ENCODE measurements at regions not wholly inside any gene's neighbourhood (a gene's known extent, or its start where the extent isn't known, plus 50 kb on each side); places are given as distances from the start of the nearest gene placed in this dataset.

- TF ChIP-seq CTCF (conservative IDR thresholded peaks at IDR 0.05; ENCODE audit: low read depth, low read length), result no peak
- TF ChIP-seq EZH2phosphoT487 (IDR thresholded peaks at IDR 0.05; ENCODE audit: borderline replicate concordance, low read length), result no peak
- no peak for TF ChIP-seq EZH2 (IDR thresholded peaks at IDR 0.05; ENCODE audit: low read length, unreplicated experiment)
- Histone ChIP-seq H3K27ac (ENCODE audit: low read length) (no peak overlapping the region), H3K9me2 (replicated peaks; ENCODE audit: low read length) (no peaks in the 10 kb centered on the region), H3K4me3 (ENCODE audit: low read length) (no peak overlapping the region), H3K4me1 (ENCODE audit: insufficient read depth, low read length) (no peaks in the 10 kb centered on the region; the same call in 1 of the 2 replicates), H3K79me2 (ENCODE audit: low read length) (no peaks in the 10 kb centered on the region), H4K20me1 (ENCODE audit: low read length) (no peaks in the 10 kb centered on the region), H3K36me3 (ENCODE audit: low read depth, low read length) (no peaks in the 10 kb centered on the region), H3K9ac (ENCODE audit: low read length) (no peak overlapping the region), H3K27me3 (ENCODE audit: low read length) (no peaks in the 10 kb centered on the region), H2AFZ (ENCODE audit: low read length) (no peak overlapping the region), H3K9me3 (ENCODE audit: low read length) (no peaks in the 10 kb centered on the region), H3K4me2 (ENCODE audit: low read length) (no peak overlapping the region), H3F3A (ENCODE audit: low read length, unreplicated experiment) (no peaks in the 10 kb centered on the region)
- CTCF ChIA-PET, result no interaction called here
- ATAC-seq (no peak), DNase-seq (no peak)
- intact Hi-C loops (cut with micrococcal nuclease), result no loop called here
- no TSS peak for BruUV-seq (replicated peaks)
- POLR2A ChIA-PET (ENCODE audit: unreplicated experiment), result no interaction called here
Observed at GRCh38 chr5:35482167-35482755, 135.4 kb upstream of the SPEF2 start.

GRCh38 chr5:35478856-35479682 is 138.6 kb upstream of the SPEF2 start:
- H3K27ac ChIP-seq (ENCODE audit: low read length), result no peak overlapping the region
- peak overlapping the region; percentile 87 for H3K4me2 ChIP-seq (ENCODE audit: low read length)
- TF ChIP-seq EZH2phosphoT487 (IDR thresholded peaks at IDR 0.05; ENCODE audit: borderline replicate concordance, low read length) (no peak), CTCF (conservative IDR thresholded peaks at IDR 0.05; ENCODE audit: low read depth, low read length) (no peak), EZH2 (IDR thresholded peaks at IDR 0.05; ENCODE audit: low read length, unreplicated experiment) (no peak)
- 0 out of 2 replicates have a peak overlapping the region, but pooled peaks have one; percentile 16 for H3K9ac ChIP-seq (ENCODE audit: low read length)
- ChIA-PET CTCF (interaction anchor here (0.5 to 0.6 kb wide), 2 partner anchors 208 to 211 kb away, joined by 3 to 4 read pairs; no protein-coding TSS in a partner anchor), POLR2A (ENCODE audit: unreplicated experiment) (no interaction called here)
- peak overlapping the region; percentile 90 for H2AFZ ChIP-seq (ENCODE audit: low read length)
- no peaks in the 10 kb centered on the region; the same call in 1 of the 2 replicates for H3K4me1 ChIP-seq (ENCODE audit: insufficient read depth, low read length)
- intact Hi-C loops (cut with micrococcal nuclease), result loop anchor here (1.0 kb wide), 1 partner anchor 447 kb away; no protein-coding TSS in a partner anchor
- peak overlapping the region; percentile 70 for H3K4me3 ChIP-seq (ENCODE audit: low read length)
- no peaks in the 10 kb centered on the region for H3K9me3 ChIP-seq (ENCODE audit: low read length)
- H3K9me2 ChIP-seq (replicated peaks; ENCODE audit: low read length), result no peaks in the 10 kb centered on the region
- H4K20me1 ChIP-seq (ENCODE audit: low read length), result no peaks in the 10 kb centered on the region
- ATAC-seq (peak; percentile 73), DNase-seq (peak; percentile 36)
- no peaks in the 10 kb centered on the region for H3F3A ChIP-seq (ENCODE audit: low read length, unreplicated experiment)
- H3K79me2 ChIP-seq (ENCODE audit: low read length), result no peaks in the 10 kb centered on the region
- peaks cover 18% of the 10 kb centered on the region for H3K27me3 ChIP-seq (ENCODE audit: low read length)
- no peaks in the 10 kb centered on the region for H3K36me3 ChIP-seq (ENCODE audit: low read depth, low read length)
- BruUV-seq (replicated peaks), result no TSS peak

All from PC-3 (cell line).